Upper lobe of left lung (tissue), 6 donors: ENCODE measurements at regions not wholly inside any gene's neighbourhood (a gene's known extent, or its start where the extent isn't known, plus 50 kb on each side); places are given as distances from the start of the nearest gene placed in this dataset.

ENCODE experiments used
- ATAC-seq, 2 donors: fragments of 200-7000 bp; cut with Tn5 transposase; one replicate each; pipeline ENCODE4 v1.9.1; 2022; ENCODE audit warnings: mild to moderate bottlenecking in 2 of 2, moderate library complexity in 2 of 2; ENCODE audit not compliant: low FRiP score in 2 of 2
- DNase-seq, 2 donors: peaks; one replicate each; pipeline ENCODE4 v3.0.0-alpha.2; 2019 to 2020
- H3K27ac ChIP-seq, 4 donors: fragments of 200-600 bp; sonication (generic); one replicate each; pipeline ENCODE4 v1.5.1; 2016 to 2019
- H3K27me3 ChIP-seq, 4 donors: fragments of 200-600 bp; sonication (generic); one replicate each; pipeline ENCODE4 v1.5.1; 2017 to 2019
- H3K36me3 ChIP-seq, 4 donors: fragments of 200-600 bp; sonication (generic); one replicate each; pipeline ENCODE4 v1.5.1; 2016 to 2019
- H3K4me1 ChIP-seq, 4 donors: fragments of 200-600 bp; sonication (generic); one replicate each; pipeline ENCODE4 v1.5.1; 2018 to 2019
- H3K4me3 ChIP-seq, 4 donors: fragments of 200-600 bp; sonication (generic); one replicate each; pipeline ENCODE4 v1.5.1; 2017 to 2019; ENCODE audit warnings: mild to moderate bottlenecking in 2 of 4, moderate library complexity in 1 of 4
- H3K9me3 ChIP-seq, 4 donors: fragments of 200-600 bp; sonication (generic); one replicate each; pipeline ENCODE4 v1.5.1; 2018 to 2019
- CTCF ChIP-seq, 6 experiments: fragments of 450-650 bp in 4 of 6; fragments of 200-600 bp in 2 of 6; sonication (generic) in 2 of 6; IDR thresholded peaks; one replicate each; pipeline ENCODE4 v1.5.1; 2016 to 2019; ENCODE audit warnings: antibody characterized with exemption in 6 of 6
- EP300 ChIP-seq, 4 donors: sonication (generic); formaldehyde crosslinking; IDR thresholded peaks; one replicate each; pipeline ENCODE4 v1.5.1; 2017; ENCODE audit warnings: antibody characterized with exemption in 4 of 4, control low read depth in 2 of 4
- POLR2A ChIP-seq, 4 donors: fragments of 450-650 bp; IDR thresholded peaks; one replicate each; pipeline ENCODE4 v1.5.1; 2016 to 2017; ENCODE audit warnings: antibody characterized with exemption in 4 of 4, mild to moderate bottlenecking in 2 of 4
- POLR2AphosphoS5 ChIP-seq, 2 donors: sonication (generic); formaldehyde crosslinking; IDR thresholded peaks; one replicate each; pipeline ENCODE4 v1.5.1; 2017; ENCODE audit warnings: antibody characterized with exemption in 2 of 2
- WGBS, 2 donors: methylation state at CpG; one replicate each; pipeline ENCODE4 v1.1.5; 2017 to 2018; 5-methylcytosine and 5-hydroxymethylcytosine counted together
- donor health status: DM: no; HTN: no; CAD: no; lungs with moderate emphysema.
- donor health status: DM: no; HTN: yes; CAD: no; lungs with severe emphysema.

- ATAC-seq = no peak
Observed at GRCh38 chr11:127628458-127628785, 627.9 kb upstream of the KIRREL3 start.

GRCh38 chr11:127627629-127628457 lies 627.3 kb upstream of the KIRREL3 start:
- TF ChIP-seq POLR2A (IDR thresholded peaks at IDR 0.05) = no peak
- no peak for TF ChIP-seq EP300 (IDR thresholded peaks at IDR 0.05)
- no peak for TF ChIP-seq CTCF (IDR thresholded peaks at IDR 0.05)
- TF ChIP-seq POLR2AphosphoS5 (IDR thresholded peaks at IDR 0.05) = no peak
- H3K4me1 ChIP-seq = no peaks in the 10 kb centered on the region
- H3K4me3 ChIP-seq = no peak overlapping the region
- H3K36me3 ChIP-seq = no peaks in the 10 kb centered on the region
- H3K27me3 ChIP-seq = no peaks in the 10 kb centered on the region
- no peaks in the 10 kb centered on the region for H3K9me3 ChIP-seq
- ATAC-seq (no peak), DNase-seq (peak in 1 of 2 donors; percentile 28)
- WGBS, 2 donors = 63 to 65% methylated on average over 11 to 12 of the region's 12 CpGs
- H3K27ac ChIP-seq = no peak overlapping the region

More at GRCh38 chr11:127628458-127628785, 627.9 kb upstream of the KIRREL3 start:
- TF ChIP-seq POLR2A (IDR thresholded peaks at IDR 0.05) (no peak), POLR2AphosphoS5 (IDR thresholded peaks at IDR 0.05) (no peak), EP300 (IDR thresholded peaks at IDR 0.05) (no peak), CTCF (IDR thresholded peaks at IDR 0.05) (no peak)
- WGBS, 2 donors = 92 to 96% methylated on average over 5 of the region's 5 CpGs
- Histone ChIP-seq H3K27ac (no peak overlapping the region), H3K36me3 (no peaks in the 10 kb centered on the region), H3K9me3 (no peaks in the 10 kb centered on the region), H3K4me1 (no peaks in the 10 kb centered on the region), H3K27me3 (no peaks in the 10 kb centered on the region), H3K4me3 (no peak overlapping the region)
- DNase-seq = no peak

GRCh38 chr11:127627204-127627603 lies 626.6 kb upstream of the KIRREL3 start:
- WGBS, 2 donors = 88 to 94% methylated on average over 1 of the region's 1 CpG
- DNase-seq = no peak
- no peaks in the 10 kb centered on the region for H3K9me3 ChIP-seq
- ATAC-seq = no peak
- no peaks in the 10 kb centered on the region for H3K4me1 ChIP-seq
- H3K4me3 ChIP-seq = no peak overlapping the region
- no peaks in the 10 kb centered on the region for H3K36me3 ChIP-seq
- no peak overlapping the region for H3K27ac ChIP-seq
- no peaks in the 10 kb centered on the region for H3K27me3 ChIP-seq
- TF ChIP-seq CTCF (IDR thresholded peaks at IDR 0.05) = no peak
- no peak for TF ChIP-seq EP300 (IDR thresholded peaks at IDR 0.05)
- no peak for TF ChIP-seq POLR2AphosphoS5 (IDR thresholded peaks at IDR 0.05)
- TF ChIP-seq POLR2A (IDR thresholded peaks at IDR 0.05) = no peak

GRCh38 chr11:127625402-127625801 lies 624.8 kb upstream of the KIRREL3 start:
- no peak overlapping the region for H3K4me3 ChIP-seq
- no peaks in the 10 kb centered on the region for H3K4me1 ChIP-seq
- no peak for TF ChIP-seq POLR2A (IDR thresholded peaks at IDR 0.05)
- no peak for TF ChIP-seq CTCF (IDR thresholded peaks at IDR 0.05)
- TF ChIP-seq EP300 (IDR thresholded peaks at IDR 0.05) = no peak
- no peak for TF ChIP-seq POLR2AphosphoS5 (IDR thresholded peaks at IDR 0.05)
- 47 to 59% methylated on average over 3 of the region's 3 CpGs for WGBS, 2 donors
- no peaks in the 10 kb centered on the region for H3K36me3 ChIP-seq
- ATAC-seq (no peak), DNase-seq (no peak)
- H3K27me3 ChIP-seq = no peaks in the 10 kb centered on the region
- no peak overlapping the region for H3K27ac ChIP-seq
- H3K9me3 ChIP-seq = no peaks in the 10 kb centered on the region
